ENCODE measurements at regions not wholly inside any gene's neighbourhood (a gene's known extent, or its start where the extent isn't known, plus 50 kb on each side); places are given as distances from the start of the nearest gene placed in this dataset.
"Not testable (repeated sequence)": the region's sequence is repeated elsewhere in the genome, so short reads cannot be mapped to it uniquely, and the experiment has no call there.

- no peak for DNase-seq
These were observed 212.5 kb downstream of the TOMM20 start for GRCh38 chr1:234915924-234916675.

DNA sequence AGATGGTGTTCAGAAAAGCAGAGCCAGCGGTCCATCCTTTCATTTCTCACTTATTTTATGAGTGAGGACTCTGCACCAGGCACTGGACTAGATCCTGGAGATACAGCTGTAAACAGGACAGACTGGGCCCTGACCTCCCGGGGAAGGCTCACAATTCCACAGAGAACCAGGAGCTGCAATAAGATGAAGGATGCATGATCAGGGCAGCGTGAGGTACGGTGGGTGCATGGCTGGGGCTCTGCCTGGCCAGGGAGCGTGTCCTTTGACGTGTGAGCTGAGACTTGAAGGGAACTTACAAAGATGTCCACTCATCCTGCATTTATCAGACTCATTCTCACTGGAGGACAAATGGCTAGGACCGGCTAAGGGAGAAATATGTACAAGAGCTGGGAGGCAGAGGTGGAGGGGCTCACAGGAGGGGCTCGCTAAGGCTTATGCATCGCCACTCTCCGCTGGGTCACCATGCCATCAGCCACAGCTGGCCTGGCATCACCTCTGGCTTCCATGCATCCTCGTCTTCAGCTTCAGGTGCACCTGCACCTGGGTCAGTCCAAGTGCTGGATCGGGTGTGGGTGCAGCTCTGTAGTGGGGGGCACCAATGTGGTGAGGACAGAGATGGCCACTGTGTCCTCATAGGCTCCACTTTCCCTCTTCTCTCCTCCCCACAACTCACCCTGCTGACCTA, 213.9 kb downstream of the TOMM20 start:
- no peak for DNase-seq

- DNase-seq, result no peak
These were observed 214.9 kb downstream of the TOMM20 start for GRCh38 chr1:234913771-234914170.

DNA sequence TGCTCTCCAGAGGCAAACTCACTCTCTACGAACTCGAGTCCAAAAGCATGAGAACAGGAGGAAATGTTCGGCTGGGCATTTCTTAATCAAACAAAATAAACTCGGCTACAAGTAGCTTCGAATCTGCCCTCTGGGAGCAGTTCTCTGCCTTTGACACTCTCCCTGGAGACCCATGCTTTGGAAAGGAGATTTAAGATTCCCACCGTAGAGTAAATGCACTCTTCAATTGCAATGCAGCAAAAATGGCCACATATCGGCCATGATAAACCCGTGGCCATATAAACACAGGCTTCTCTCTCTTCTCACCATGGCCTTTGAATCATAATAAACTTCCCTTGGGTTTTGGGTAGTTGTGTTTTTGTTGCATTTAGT, 215.4 kb downstream of the TOMM20 start:
- no peak for DNase-seq

DNA sequence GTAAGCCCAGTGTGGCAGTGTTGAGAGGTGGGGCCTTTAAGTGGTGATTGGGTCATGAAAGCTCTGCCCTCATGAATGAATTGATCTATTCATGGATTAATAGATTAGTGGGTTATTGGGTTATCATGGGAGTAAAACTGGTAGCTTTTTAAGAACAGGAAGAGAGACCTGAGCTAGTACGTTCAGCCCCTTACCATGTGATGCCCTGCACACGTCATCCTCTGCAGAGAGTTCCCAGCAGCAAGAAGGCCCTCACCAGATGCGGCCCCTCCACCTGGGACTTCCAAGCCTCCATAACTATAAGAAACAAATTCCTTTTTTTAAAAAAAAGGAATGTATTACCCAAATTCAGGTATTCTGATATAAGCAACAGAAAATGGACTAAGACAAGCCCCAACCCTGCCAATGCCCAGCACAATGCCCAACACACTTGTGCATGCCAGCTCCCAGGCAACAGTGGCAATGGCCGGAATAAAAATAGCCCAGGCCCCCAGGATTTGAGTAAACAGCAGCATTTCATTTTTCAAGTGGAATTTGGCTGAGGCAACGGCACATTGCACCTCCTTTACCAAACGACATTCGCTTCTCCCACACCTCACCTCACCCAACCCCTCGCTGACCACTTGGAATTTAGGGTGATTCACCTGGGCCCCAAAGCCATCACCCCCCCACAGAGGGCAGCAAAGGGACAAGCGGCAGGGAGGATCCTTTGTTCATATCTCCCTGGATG, 215.9 kb downstream of the TOMM20 start:
- DNase-seq, result no peak

DNA sequence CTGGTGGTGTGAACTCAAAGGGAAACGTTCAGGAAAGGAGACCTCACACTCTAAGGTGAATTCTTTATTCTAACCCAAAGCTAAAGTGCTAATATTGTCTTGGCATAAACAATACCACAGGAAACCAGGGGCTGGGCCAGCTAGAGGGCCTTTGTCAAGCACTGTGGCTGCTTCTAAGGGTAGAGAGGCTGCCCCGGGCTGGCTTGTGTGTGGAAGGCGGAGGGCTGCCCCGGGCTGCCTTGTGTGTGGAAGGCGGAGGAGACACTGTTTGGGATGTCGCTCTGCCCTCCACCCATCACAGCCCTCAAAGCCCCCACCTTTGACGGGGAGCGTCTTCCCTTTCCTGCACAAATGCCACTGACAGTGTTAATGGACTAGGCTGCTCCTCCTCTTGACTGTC, 216.8 kb downstream of the TOMM20 start:
- no peak for DNase-seq

GRCh38 chr1:234911136-234911535, 217.5 kb downstream of the TOMM20 start:
- DNase-seq, result not testable (repeated sequence)

DNA sequence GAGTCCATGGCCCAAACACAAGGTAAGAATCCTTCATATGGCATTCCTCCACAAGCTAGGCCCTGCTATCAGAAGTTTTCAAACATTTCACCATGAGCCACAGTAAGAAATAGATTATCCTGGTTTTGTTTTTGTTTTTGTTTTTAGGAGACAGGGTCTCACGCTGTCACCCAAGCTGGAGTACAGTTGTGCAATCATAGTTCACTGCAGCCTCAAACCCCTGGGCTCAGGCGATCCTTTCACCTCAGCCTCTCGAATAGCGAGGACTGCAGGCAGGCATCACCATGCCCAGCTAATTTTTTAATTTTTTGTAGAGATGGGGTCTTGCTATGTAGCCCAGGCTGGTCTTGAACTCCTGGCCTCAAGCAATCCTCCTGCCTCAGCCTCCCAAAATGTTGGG, 218.8 kb downstream of the TOMM20 start:
- no peak for DNase-seq

GRCh38 chr1:234909307-234909810, 219.3 kb downstream of the TOMM20 start:
- no peak for DNase-seq

DNA sequence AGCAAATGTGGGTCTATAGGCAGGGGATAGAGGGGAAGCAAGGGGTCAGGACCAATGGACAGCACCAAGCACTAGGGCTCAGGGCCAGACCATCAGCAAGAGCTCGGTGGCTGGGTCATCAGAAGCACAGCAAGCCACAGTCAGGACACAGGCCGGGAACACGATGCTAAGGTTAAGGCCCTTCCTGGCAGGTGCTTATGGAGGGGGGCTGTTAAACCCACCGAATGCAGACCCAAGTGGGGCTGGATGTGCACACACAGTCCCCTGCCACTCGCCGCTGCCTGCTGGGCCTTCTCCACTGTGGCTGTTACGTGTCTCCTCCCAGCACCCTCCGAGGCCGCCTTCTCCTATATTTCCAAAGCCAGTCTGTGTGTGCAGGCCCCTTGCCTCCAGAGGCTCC, 220.1 kb downstream of the TOMM20 start:
- DNase-seq, result no peak

- DNase-seq, result no peak
These were observed 220.7 kb downstream of the TOMM20 start for GRCh38 chr1:234907940-234908405.

DNA sequence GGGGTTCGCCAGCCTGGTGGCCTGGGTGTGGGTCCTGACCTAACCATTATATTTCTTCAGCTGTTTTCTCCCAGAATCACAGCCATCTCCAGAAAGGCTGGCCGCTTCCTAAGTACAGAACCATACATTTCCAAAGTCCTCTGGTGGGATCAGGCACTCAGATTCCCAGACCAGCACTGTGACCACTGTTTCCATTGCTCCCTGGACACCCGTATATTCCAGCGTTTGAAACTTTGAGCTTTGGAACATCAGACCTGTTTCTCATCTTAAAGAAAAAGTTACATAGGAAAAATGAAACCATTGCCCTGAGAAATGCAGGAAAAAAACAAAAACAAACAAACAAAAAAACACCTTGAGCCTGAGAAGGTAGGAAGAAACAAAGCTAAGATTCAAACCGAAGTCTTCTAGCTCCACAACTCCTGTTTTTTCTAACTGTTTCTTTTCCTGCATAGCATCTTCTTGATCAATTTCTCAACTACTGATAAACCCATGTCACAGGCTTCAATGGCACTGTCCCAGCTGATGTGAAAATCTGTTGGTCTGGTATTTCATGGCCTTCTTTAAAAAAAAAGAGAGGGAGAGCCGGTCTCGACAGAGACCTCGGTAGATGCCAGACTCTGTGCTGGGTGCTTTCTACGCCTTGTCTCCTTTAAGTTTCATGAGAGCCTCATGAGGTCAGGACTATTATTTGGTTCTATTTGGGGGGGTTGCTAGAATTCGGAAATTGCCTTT, 221.3 kb downstream of the TOMM20 start:
- no peak for DNase-seq

DNA sequence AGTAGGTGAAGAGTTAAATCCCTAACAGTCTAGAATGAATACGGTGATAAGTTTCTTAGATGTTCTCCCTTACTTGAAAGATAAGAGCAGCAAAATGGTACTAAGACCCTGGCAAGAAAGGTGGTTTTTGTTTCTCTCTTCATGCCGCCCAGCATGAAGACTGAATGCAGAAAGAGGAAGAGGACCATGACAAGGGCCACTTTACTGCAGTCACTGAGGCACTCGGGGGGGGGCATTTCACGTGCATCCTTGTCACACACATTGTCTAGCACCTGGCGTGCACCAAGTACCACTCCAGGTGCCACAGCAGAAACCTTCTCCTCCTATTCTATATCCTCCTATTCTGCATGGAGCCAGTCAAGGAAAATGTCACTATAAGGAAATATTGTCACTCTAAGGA, 222.0 kb downstream of the TOMM20 start:
- no peak for DNase-seq

DNA sequence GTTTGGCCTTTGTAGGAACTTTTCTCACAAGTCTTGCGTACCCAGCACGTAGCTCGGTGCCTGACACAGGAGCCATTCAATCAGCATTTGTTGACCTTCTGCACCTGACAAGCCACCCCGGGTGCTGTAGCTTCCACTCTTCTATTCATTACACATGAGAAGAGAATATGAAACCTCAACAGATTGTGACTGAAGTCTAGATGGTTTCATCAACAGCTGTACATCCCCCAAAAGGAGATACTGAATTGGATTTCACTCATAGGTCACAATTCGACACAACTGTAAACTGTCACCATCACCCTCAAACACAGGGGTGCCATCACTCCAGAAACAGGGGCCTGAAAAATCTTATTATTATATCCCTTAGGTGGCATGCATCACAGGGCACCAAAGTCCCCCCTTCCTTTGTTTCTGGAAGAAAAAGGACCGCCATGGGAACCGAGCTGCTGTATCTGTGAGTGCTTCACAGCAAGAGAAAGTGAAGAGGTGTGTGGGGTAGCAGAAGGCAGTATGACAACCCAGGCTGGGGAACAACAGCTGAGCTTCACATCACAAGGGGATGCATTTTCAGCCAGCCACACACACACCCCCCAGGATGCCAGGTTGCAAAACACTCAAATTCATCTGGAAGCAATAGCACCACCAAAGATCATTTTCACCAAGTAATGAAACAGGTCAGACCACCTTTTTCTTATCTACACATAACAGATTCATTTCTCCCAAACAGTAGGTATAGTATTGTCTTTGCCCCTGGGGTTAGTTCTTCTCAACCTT, 225.7 kb downstream of the TOMM20 start:
- DNase-seq, result no peak

- DNase-seq, result no peak
These were observed 227.1 kb downstream of the TOMM20 start for GRCh38 chr1:234901491-234902049.

- no peak for DNase-seq
These were observed 228.0 kb downstream of the TOMM20 start for GRCh38 chr1:234900595-234900994.

- no peak for DNase-seq
These were observed 228.9 kb downstream of the TOMM20 start for GRCh38 chr1:234899730-234900072.

- no peak for DNase-seq
These were observed 229.5 kb downstream of the TOMM20 start for GRCh38 chr1:234899041-234899729.

DNA sequence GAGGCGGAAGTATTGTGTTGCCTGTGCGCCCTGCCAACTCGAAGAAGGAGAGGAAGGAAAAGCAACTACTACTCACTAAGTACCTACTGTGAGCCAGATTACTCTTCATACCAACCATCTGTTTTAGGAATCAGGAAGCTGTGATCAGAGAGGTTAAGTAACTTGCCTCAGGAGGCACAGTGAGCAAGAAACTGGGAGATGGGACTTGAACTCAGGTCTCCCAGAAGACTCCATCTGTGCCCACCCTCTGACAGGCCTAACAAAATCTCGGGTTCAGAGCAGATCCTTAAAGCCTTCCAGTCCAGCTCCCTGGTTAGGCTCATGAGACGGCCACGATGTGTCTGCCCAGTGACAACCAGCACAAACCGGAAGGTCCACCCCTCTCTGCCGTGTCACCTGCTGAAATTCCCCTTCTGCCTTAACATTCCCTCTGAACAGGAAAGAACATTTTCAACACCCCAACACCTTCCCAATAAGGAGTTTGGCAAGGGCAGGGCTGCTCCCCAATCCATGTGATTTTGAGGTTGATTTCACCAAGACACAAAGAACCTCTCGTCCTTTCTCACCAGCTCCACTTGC, 230.1 kb downstream of the TOMM20 start:
- DNase-seq, result no peak

DNA sequence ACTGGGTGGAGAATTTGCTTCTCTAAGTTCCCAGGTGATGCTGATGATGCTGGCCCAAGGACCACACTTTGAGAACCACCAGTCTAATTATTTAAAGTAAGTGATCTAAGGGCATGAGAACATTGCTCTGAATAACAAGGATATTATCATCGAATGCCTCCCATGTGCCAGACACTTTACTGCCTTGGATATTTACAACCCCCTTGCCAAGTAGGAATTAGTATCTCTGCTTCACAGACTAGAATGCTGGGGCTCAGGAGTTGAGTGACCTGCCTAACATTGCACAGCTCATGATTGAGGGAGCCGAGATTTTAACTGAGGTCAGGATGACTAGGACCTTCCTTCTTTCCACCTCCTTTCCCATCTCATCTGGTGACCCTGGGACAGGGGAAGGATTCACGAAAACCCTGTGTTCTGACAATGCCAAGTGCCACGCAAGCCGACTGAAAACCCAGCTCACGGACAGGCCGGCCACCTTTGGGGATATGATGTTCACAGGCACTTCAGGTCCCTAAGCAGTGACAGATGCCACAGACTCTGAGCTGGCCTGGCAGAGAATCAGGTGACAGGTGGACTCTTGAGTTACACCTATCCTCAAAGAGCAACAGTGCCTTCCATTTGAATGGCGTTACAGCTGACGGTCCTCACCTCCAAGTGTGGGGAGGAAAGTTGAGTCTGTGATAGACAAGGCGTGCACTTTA, 230.7 kb downstream of the TOMM20 start:
- DNase-seq, result no peak
